ENCODE measurements at regions not wholly inside any gene's neighbourhood (a gene's known extent, or its start where the extent isn't known, plus 50 kb on each side); places are given as distances from the start of the nearest gene placed in this dataset.
"Not testable (repeated sequence)": the region's sequence is repeated elsewhere in the genome, so short reads cannot be mapped to it uniquely, and the experiment has no call there.

DNA sequence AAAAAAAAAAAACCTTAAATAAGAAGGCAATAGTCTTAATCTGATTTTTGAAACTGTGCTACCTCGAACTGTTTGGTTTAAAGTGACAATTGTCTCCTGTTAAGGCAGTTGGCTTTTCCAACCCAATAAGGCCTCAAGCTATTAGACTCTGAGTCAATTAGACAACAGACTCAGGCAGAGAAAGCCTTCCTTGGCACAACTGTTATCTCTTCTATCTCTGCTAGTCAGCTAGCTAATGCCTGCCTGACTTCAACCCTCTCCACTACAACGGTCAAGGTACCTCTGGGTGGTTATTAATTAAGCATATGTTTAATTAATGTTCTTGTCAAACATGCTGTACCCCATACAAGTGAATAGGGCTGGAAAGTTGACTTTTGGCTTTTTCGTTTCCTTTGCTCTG lies 110.2 kb upstream of the NLGN1 start:
- H3K27me3 ChIP-seq (ENCODE audit: control insufficient read depth in 2 of 2, insufficient read depth in 2 of 2, low read length in 2 of 2), result no peaks in the 10 kb centered on the region
- H3K36me3 Mint-ChIP-seq, result no peaks in the 10 kb centered on the region
- ChIA-PET CTCF (no interaction called here), POLR2A (no interaction called here)
- no peaks in the 10 kb centered on the region for H3K27me3 Mint-ChIP-seq
- ATAC-seq (no peak), DNase-seq (no peak)
- no peaks in the 10 kb centered on the region for H3K36me3 ChIP-seq (ENCODE audit: control insufficient read depth in 2 of 3, insufficient read depth in 3 of 3, low read length in 3 of 3)
- intact Hi-C loops (cut with micrococcal nuclease), result no loop called here
- H3K27ac Mint-ChIP-seq, result no peak overlapping the region
- H3K4me3 Mint-ChIP-seq, result no peak overlapping the region
- no peaks in the 10 kb centered on the region for H3K4me1 ChIP-seq (ENCODE audit: control insufficient read depth in 2 of 2, insufficient read depth in 2 of 2, low read length in 2 of 2)
- H3K27ac ChIP-seq (ENCODE audit: low read depth, low read length), result no peak overlapping the region
- H3K4me3 ChIP-seq (ENCODE audit: low read length), result no peak overlapping the region
- H3K9me3 Mint-ChIP-seq, result peaks cover 0 to 21% (median 3%) of the 10 kb centered on the region in 11 donors
- no peaks in the 10 kb centered on the region for H3K4me1 Mint-ChIP-seq
- no peaks in the 10 kb centered on the region for H3K9me3 ChIP-seq (ENCODE audit: control insufficient read depth in 2 of 3, low read length in 3 of 3)

GRCh38 chr3:173286507-173286906 lies 111.0 kb upstream of the NLGN1 start:
- H3K9me3 ChIP-seq (ENCODE audit: control insufficient read depth in 2 of 3, low read length in 3 of 3); H3K27me3 ChIP-seq (ENCODE audit: control insufficient read depth in 2 of 2, insufficient read depth in 2 of 2, low read length in 2 of 2); ATAC-seq; POLR2A ChIA-PET; H3K27ac ChIP-seq (ENCODE audit: low read depth, low read length); intact Hi-C loops (cut with micrococcal nuclease); H3K4me3 Mint-ChIP-seq; DNase-seq; H3K4me1 ChIP-seq (ENCODE audit: control insufficient read depth in 2 of 2, insufficient read depth in 2 of 2, low read length in 2 of 2); CTCF ChIA-PET; H3K4me3 ChIP-seq (ENCODE audit: low read length); H3K27ac Mint-ChIP-seq; H3K27me3 Mint-ChIP-seq; H3K4me1 Mint-ChIP-seq; H3K36me3 Mint-ChIP-seq; H3K36me3 ChIP-seq (ENCODE audit: control insufficient read depth in 2 of 3, insufficient read depth in 3 of 3, low read length in 3 of 3): not testable (repeated sequence)
- H3K9me3 Mint-ChIP-seq, result peaks cover 0 to 26% (median 3%) of the 10 kb centered on the region in 11 donors

DNA sequence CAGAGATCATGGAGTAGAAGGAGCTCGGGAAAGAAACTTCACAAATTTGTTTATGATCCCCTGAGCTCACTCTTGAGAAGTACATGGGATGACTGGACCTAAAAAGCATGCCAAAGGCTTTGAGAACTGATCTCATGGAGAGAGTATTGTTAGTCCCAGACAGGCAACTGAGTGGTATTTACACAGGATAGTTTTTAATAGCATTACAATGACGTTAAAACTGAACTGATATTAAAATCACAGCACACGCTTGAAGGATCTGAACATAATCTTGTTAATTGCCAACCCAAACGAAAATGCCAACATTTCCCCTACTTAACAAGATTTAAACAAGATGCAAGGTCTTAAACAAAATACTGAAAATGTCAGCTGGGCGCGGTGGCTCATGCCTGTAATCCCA lies 113.2 kb upstream of the NLGN1 start:
- peaks cover 0 to 26% (median 2%) of the 10 kb centered on the region in 11 donors for H3K9me3 Mint-ChIP-seq
- no peak overlapping the region for H3K27ac ChIP-seq (ENCODE audit: low read depth, low read length)
- H3K4me3 Mint-ChIP-seq, result no peak overlapping the region
- H3K27ac Mint-ChIP-seq, result no peak overlapping the region
- DNase-seq (no peak), ATAC-seq (no peak)
- H3K4me3 ChIP-seq (ENCODE audit: low read length), result no peak overlapping the region
- H3K36me3 Mint-ChIP-seq, result no peaks in the 10 kb centered on the region
- H3K4me1 ChIP-seq (ENCODE audit: control insufficient read depth in 2 of 2, insufficient read depth in 2 of 2, low read length in 2 of 2), result no peaks in the 10 kb centered on the region
- H3K27me3 ChIP-seq (ENCODE audit: control insufficient read depth in 2 of 2, insufficient read depth in 2 of 2, low read length in 2 of 2), result no peaks in the 10 kb centered on the region
- ChIA-PET CTCF (no interaction called here), POLR2A (no interaction called here)
- no peaks in the 10 kb centered on the region for H3K4me1 Mint-ChIP-seq
- no peaks in the 10 kb centered on the region for H3K9me3 ChIP-seq (ENCODE audit: control insufficient read depth in 2 of 3, low read length in 3 of 3)
- intact Hi-C loops (cut with micrococcal nuclease), result no loop called here
- H3K36me3 ChIP-seq (ENCODE audit: control insufficient read depth in 2 of 3, insufficient read depth in 3 of 3, low read length in 3 of 3), result no peaks in the 10 kb centered on the region
- H3K27me3 Mint-ChIP-seq, result no peaks in the 10 kb centered on the region

GRCh38 chr3:173275740-173276139 lies 121.8 kb upstream of the NLGN1 start:
- Mint-ChIP-seq H3K9me3 (peaks cover 0 to 13% (median 0%) of the 10 kb centered on the region in 11 donors), H3K27me3 (no peaks in the 10 kb centered on the region), H3K27ac (no peak overlapping the region), H3K4me3 (no peak overlapping the region), H3K36me3 (no peaks in the 10 kb centered on the region), H3K4me1 (no peaks in the 10 kb centered on the region)
- Histone ChIP-seq H3K4me3 (ENCODE audit: low read length) (no peak overlapping the region), H3K27ac (ENCODE audit: low read depth, low read length) (no peak overlapping the region), H3K4me1 (ENCODE audit: control insufficient read depth in 2 of 2, insufficient read depth in 2 of 2, low read length in 2 of 2) (no peaks in the 10 kb centered on the region), H3K9me3 (ENCODE audit: control insufficient read depth in 2 of 3, low read length in 3 of 3) (no peaks in the 10 kb centered on the region), H3K36me3 (ENCODE audit: control insufficient read depth in 2 of 3, insufficient read depth in 3 of 3, low read length in 3 of 3) (no peaks in the 10 kb centered on the region), H3K27me3 (ENCODE audit: control insufficient read depth in 2 of 2, insufficient read depth in 2 of 2, low read length in 2 of 2) (no peaks in the 10 kb centered on the region)
- DNase-seq (no peak), ATAC-seq (no peak)
- intact Hi-C loops (cut with micrococcal nuclease), result no loop called here
- ChIA-PET POLR2A (no interaction called here), CTCF (no interaction called here)

DNA sequence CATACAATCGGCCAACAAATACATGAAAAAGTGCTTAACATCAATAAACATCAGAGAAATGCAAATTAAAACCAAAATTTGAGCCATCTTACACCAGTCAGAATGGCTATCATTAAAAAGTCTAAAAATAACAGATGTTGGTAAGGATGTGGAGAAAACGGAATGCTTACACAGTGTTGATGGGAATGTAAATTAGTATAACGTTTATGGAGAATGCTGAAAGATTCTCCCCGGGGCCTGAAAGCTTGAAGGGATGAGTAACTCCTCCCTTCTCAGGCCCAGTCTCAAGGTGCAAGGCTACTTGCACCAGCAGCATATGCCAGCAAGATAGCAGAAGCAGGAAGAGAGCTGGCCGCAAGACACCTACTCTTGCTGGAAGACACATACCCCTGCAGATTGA lies 123.7 kb upstream of the NLGN1 start:
- Histone ChIP-seq H3K4me3 (ENCODE audit: low read length) (no peak overlapping the region), H3K27ac (ENCODE audit: low read depth, low read length) (no peak overlapping the region), H3K27me3 (ENCODE audit: control insufficient read depth in 2 of 2, insufficient read depth in 2 of 2, low read length in 2 of 2) (no peaks in the 10 kb centered on the region), H3K36me3 (ENCODE audit: control insufficient read depth in 2 of 3, insufficient read depth in 3 of 3, low read length in 3 of 3) (no peaks in the 10 kb centered on the region), H3K9me3 (ENCODE audit: control insufficient read depth in 2 of 3, low read length in 3 of 3) (no peaks in the 10 kb centered on the region), H3K4me1 (ENCODE audit: control insufficient read depth in 2 of 2, insufficient read depth in 2 of 2, low read length in 2 of 2) (no peaks in the 10 kb centered on the region)
- H3K27ac Mint-ChIP-seq, result no peak overlapping the region
- POLR2A ChIA-PET, result no interaction called here
- no peaks in the 10 kb centered on the region for H3K36me3 Mint-ChIP-seq
- intact Hi-C loops (cut with micrococcal nuclease), result no loop called here
- no peaks in the 10 kb centered on the region for H3K27me3 Mint-ChIP-seq
- H3K4me1 Mint-ChIP-seq, result no peaks in the 10 kb centered on the region
- DNase-seq, result no peak
- CTCF ChIA-PET, result no interaction called here
- H3K9me3 Mint-ChIP-seq, result peaks cover 0 to 13% (median 0%) of the 10 kb centered on the region in 11 donors
- no peak for ATAC-seq
- no peak overlapping the region for H3K4me3 Mint-ChIP-seq

- Mint-ChIP-seq H3K9me3 (peaks cover 0 to 9% (median 1%) of the 10 kb centered on the region in 11 donors), H3K4me3 (no peak overlapping the region), H3K36me3 (no peaks in the 10 kb centered on the region), H3K4me1 (no peaks in the 10 kb centered on the region), H3K27me3 (peaks cover 0 to 6% (median 0%) of the 10 kb centered on the region in 5 donors), H3K27ac (no peak overlapping the region)
- Histone ChIP-seq H3K4me1 (ENCODE audit: control insufficient read depth in 2 of 2, insufficient read depth in 2 of 2, low read length in 2 of 2) (no peaks in the 10 kb centered on the region), H3K36me3 (ENCODE audit: control insufficient read depth in 2 of 3, insufficient read depth in 3 of 3, low read length in 3 of 3) (no peaks in the 10 kb centered on the region), H3K9me3 (ENCODE audit: control insufficient read depth in 2 of 3, low read length in 3 of 3) (no peaks in the 10 kb centered on the region), H3K27me3 (ENCODE audit: control insufficient read depth in 2 of 2, insufficient read depth in 2 of 2, low read length in 2 of 2) (no peaks in the 10 kb centered on the region), H3K4me3 (ENCODE audit: low read length) (no peak overlapping the region), H3K27ac (ENCODE audit: low read depth, low read length) (no peak overlapping the region)
- POLR2A ChIA-PET, result no interaction called here
- ATAC-seq (no peak), DNase-seq (no peak)
- CTCF ChIA-PET, result no interaction called here
- intact Hi-C loops (cut with micrococcal nuclease), result no loop called here
Measured at GRCh38 chr3:173268781-173269180, 127.7 kb upstream of the SPATA16 start.

DNA sequence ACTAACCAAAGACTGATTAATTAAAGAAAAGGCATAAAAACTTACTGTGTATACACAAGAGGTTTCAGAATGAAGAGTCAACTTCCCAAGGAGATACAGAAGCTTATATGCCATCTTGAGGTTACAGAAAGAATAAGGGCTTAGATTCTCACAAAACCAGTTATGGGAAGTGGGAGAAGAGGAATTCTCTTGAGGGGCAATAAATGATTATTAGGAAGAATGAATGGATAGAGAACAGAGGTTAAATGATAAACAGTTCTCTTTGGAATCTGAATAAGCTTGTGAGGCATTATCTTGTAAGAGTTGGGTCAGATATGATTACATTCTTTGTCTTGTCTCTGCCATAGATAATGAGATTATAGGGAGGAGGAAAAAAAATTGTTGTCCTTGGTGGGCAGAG lies 126.7 kb upstream of the SPATA16 start:
- H3K27me3 Mint-ChIP-seq, result peaks cover 0 to 6% (median 0%) of the 10 kb centered on the region in 5 donors
- Histone ChIP-seq H3K4me1 (ENCODE audit: control insufficient read depth in 2 of 2, insufficient read depth in 2 of 2, low read length in 2 of 2) (no peaks in the 10 kb centered on the region), H3K27me3 (ENCODE audit: control insufficient read depth in 2 of 2, insufficient read depth in 2 of 2, low read length in 2 of 2) (no peaks in the 10 kb centered on the region), H3K36me3 (ENCODE audit: control insufficient read depth in 2 of 3, insufficient read depth in 3 of 3, low read length in 3 of 3) (no peaks in the 10 kb centered on the region), H3K4me3 (ENCODE audit: low read length) (no peak overlapping the region), H3K9me3 (ENCODE audit: control insufficient read depth in 2 of 3, low read length in 3 of 3) (no peaks in the 10 kb centered on the region), H3K27ac (ENCODE audit: low read depth, low read length) (no peak overlapping the region)
- DNase-seq (no peak), ATAC-seq (no peak)
- no peaks in the 10 kb centered on the region for H3K4me1 Mint-ChIP-seq
- no peak overlapping the region for H3K4me3 Mint-ChIP-seq
- ChIA-PET POLR2A (no interaction called here), CTCF (no interaction called here)
- no peaks in the 10 kb centered on the region for H3K36me3 Mint-ChIP-seq
- no peak overlapping the region for H3K27ac Mint-ChIP-seq
- peaks cover 0 to 7% (median 1%) of the 10 kb centered on the region in 11 donors for H3K9me3 Mint-ChIP-seq
- intact Hi-C loops (cut with micrococcal nuclease), result no loop called here
